GM21723 (cell line): ENCODE measurements at regions not wholly inside any gene's neighbourhood (a gene's known extent, or its start where the extent isn't known, plus 50 kb on each side); places are given as distances from the start of the nearest gene placed in this dataset.

Experiments
- ATAC-seq: cut with Tn5 transposase; IDR thresholded peaks from one replicate; pipeline ENCODE4 v1.9.1; 2021; ENCODE audit warnings: mild to moderate bottlenecking, moderate library complexity; ENCODE audit not compliant: unreplicated experiment

- ATAC-seq = no peak
Observed at GRCh38 chr19:32012886-32013631, 332.4 kb upstream of the ZNF507 start.

GRCh38 chr19:32017176-32017953, 328.0 kb upstream of the ZNF507 start:
- no peak for ATAC-seq

GRCh38 chr19:32018014-32018413, 327.4 kb upstream of the ZNF507 start:
- no peak for ATAC-seq

GRCh38 chr19:32020538-32020937, 324.9 kb upstream of the ZNF507 start:
- ATAC-seq = no peak

- ATAC-seq = no peak
Observed at GRCh38 chr19:32022044-32022640, 323.3 kb upstream of the ZNF507 start.

GRCh38 chr19:32022731-32023563, 322.5 kb upstream of the ZNF507 start:
- no peak for ATAC-seq

- no peak for ATAC-seq
Observed at GRCh38 chr19:32023564-32023832, 321.9 kb upstream of the ZNF507 start.

- ATAC-seq = no peak
Observed at GRCh38 chr19:32029235-32029634, 316.2 kb upstream of the ZNF507 start.

- no peak for ATAC-seq
Observed at GRCh38 chr19:32032561-32032960, 312.8 kb upstream of the ZNF507 start.

- ATAC-seq = no peak
Observed at GRCh38 chr19:32035626-32036025, 309.8 kb upstream of the ZNF507 start.

- ATAC-seq = no peak
Observed at GRCh38 chr19:32038021-32038920, 307.1 kb upstream of the ZNF507 start.

GRCh38 chr19:32038961-32039360, 306.4 kb upstream of the ZNF507 start:
- no peak for ATAC-seq

- no peak for ATAC-seq
Observed at GRCh38 chr19:32039440-32039839, 306.0 kb upstream of the ZNF507 start.

- ATAC-seq = no peak
Observed at GRCh38 chr19:32040236-32040635, 305.2 kb upstream of the ZNF507 start.

GRCh38 chr19:32041681-32042292, 303.6 kb upstream of the ZNF507 start:
- no peak for ATAC-seq

GRCh38 chr19:32047788-32048187, 297.6 kb upstream of the ZNF507 start:
- ATAC-seq = no peak

GRCh38 chr19:32053376-32053775, 292.0 kb upstream of the ZNF507 start:
- no peak for ATAC-seq

- no peak for ATAC-seq
Observed at GRCh38 chr19:32053861-32054260, 291.5 kb upstream of the ZNF507 start.

- no peak for ATAC-seq
Observed at GRCh38 chr19:32058131-32058530, 287.3 kb upstream of the ZNF507 start.

- no peak for ATAC-seq
Observed at GRCh38 chr19:32061315-32061714, 284.1 kb upstream of the ZNF507 start.
